Choroid plexus epithelial cell (primary cell): ENCODE measurements at regions not wholly inside any gene's neighbourhood (a gene's known extent, or its start where the extent isn't known, plus 50 kb on each side); places are given as distances from the start of the nearest gene placed in this dataset.

Experiments
- DNase-seq: peaks from one replicate; pipeline ENCODE4 v3.0.0-alpha.2; 2010; ENCODE audit warnings: low read depth
- H3K4me3 ChIP-seq: 2 replicates; pipeline ENCODE4 v1.5.1; 2011; ENCODE audit warnings: low read depth, mild to moderate bottlenecking, control low read depth, low read length, moderate library complexity
- CTCF ChIP-seq: conservative IDR thresholded peaks from 2 replicates; pipeline ENCODE4 v1.5.1; 2011; ENCODE audit warnings: low read depth, mild to moderate bottlenecking, control low read depth, inconsistent platforms, low read length, moderate library complexity

GRCh38 chr5:45189481-45189880 is 380.7 kb downstream of the MRPS30 start:
- no peak for TF ChIP-seq CTCF
- DNase-seq: no peak
- H3K4me3 ChIP-seq: no peak overlapping the region

- H3K4me3 ChIP-seq: no peak overlapping the region
- TF ChIP-seq CTCF: no peak
- no peak for DNase-seq
These were observed 386.3 kb downstream of the MRPS30 start for GRCh38 chr5:45195026-45195425.
